T47D (cell line): ENCODE measurements at regions not wholly inside any gene's neighbourhood (a gene's known extent, or its start where the extent isn't known, plus 50 kb on each side); places are given as distances from the start of the nearest gene placed in this dataset.
A peak's percentile ranks its signal among the peaks of the same experiment; 100 is the strongest.

Experiments used
- DNase-seq, 2 experiments: peaks; one replicate each; pipeline versions ENCODE4 v3.0.0 to v3.0.0-alpha.2; 2011 to 2012; ENCODE audit warnings: low read depth in 1 of 2, low spot score in 1 of 2
- JUND ChIP-seq: IDR thresholded peaks from 2 replicates; pipeline ENCODE4 v1.6.1; 2012; ENCODE audit warnings: low read depth
- in situ Hi-C: cut with HindIII; loops from 2 replicates; pipeline ENCODE4 v1.10.0; 2016; ENCODE audit warnings: low sequenced_read_pairs, low pct_unique_long_range_greater_than_20kb

- in situ Hi-C loops = no loop called here
- DNase-seq = no peak
- TF ChIP-seq JUND = no peak
Measured at GRCh38 chr7:108719631-108720030, 150.0 kb downstream of the DNAJB9 start.

GRCh38 chr7:108722561-108722960 is 152.9 kb downstream of the DNAJB9 start:
- in situ Hi-C loops = no loop called here
- no peak for TF ChIP-seq JUND
- no peak for DNase-seq

GRCh38 chr7:108723381-108723814 is 153.7 kb downstream of the DNAJB9 start:
- no peak for TF ChIP-seq JUND
- DNase-seq = no peak
- in situ Hi-C loops = no loop called here

- TF ChIP-seq JUND = no peak
- in situ Hi-C loops = no loop called here
- no peak for DNase-seq
Measured at GRCh38 chr7:108724251-108725100, 154.8 kb downstream of the DNAJB9 start.

GRCh38 chr7:108735814-108736213 is 166.1 kb downstream of the DNAJB9 start:
- no peak for TF ChIP-seq JUND
- in situ Hi-C loops = no loop called here
- no peak for DNase-seq

- no peak for DNase-seq
- in situ Hi-C loops = no loop called here
- no peak for TF ChIP-seq JUND
Measured at GRCh38 chr7:108736221-108736891, 166.7 kb downstream of the DNAJB9 start.

GRCh38 chr7:108770981-108771745 is 201.5 kb downstream of the DNAJB9 start:
- no peak for TF ChIP-seq JUND
- in situ Hi-C loops = no loop called here
- no peak for DNase-seq

GRCh38 chr7:108771853-108772252 is 202.2 kb downstream of the DNAJB9 start:
- in situ Hi-C loops = no loop called here
- no peak for DNase-seq
- TF ChIP-seq JUND = no peak

- in situ Hi-C loops = no loop called here
- TF ChIP-seq JUND = no peak
- no peak for DNase-seq
Measured at GRCh38 chr7:108777966-108778365, 208.3 kb downstream of the DNAJB9 start.

GRCh38 chr7:108789451-108789850 is 219.8 kb downstream of the DNAJB9 start:
- TF ChIP-seq JUND = no peak
- in situ Hi-C loops = no loop called here
- DNase-seq = no peak

- DNase-seq = no peak
- in situ Hi-C loops = no loop called here
- no peak for TF ChIP-seq JUND
Measured at GRCh38 chr7:108794466-108794865, 224.8 kb downstream of the DNAJB9 start.

- TF ChIP-seq JUND = no peak
- in situ Hi-C loops = no loop called here
- no peak for DNase-seq
Measured at GRCh38 chr7:108802650-108803049, 233.0 kb downstream of the DNAJB9 start.

GRCh38 chr7:108805808-108806397 is 236.2 kb downstream of the DNAJB9 start:
- in situ Hi-C loops = no loop called here
- peak in 1 of 2 experiments; percentile 60 for DNase-seq
- TF ChIP-seq JUND = no peak
